Liver (tissue), 8 donors: ENCODE measurements at regions not wholly inside any gene's neighbourhood (a gene's known extent, or its start where the extent isn't known, plus 50 kb on each side); places are given as distances from the start of the nearest gene placed in this dataset.

Experiments used
- DNase-seq: peaks from one replicate; pipeline ENCODE4 v3.0.0-alpha.2; 2017; ENCODE audit warnings: low spot score
- H3K27ac ChIP-seq, 2 donors: one replicate each; pipeline ENCODE4 v1.7.0; 2013; ENCODE audit warnings: inconsistent platforms in 2 of 2, low read length in 2 of 2, control low read depth in 1 of 2, low read depth in 1 of 2, mild to moderate bottlenecking in 1 of 2
- H3K27me3 ChIP-seq, 4 donors: one replicate each; pipeline versions ENCODE4 v1.6.1 to v1.7.0; 2013; ENCODE audit warnings: low read length in 3 of 4, inconsistent platforms in 1 of 4, mild to moderate bottlenecking in 1 of 4, moderate library complexity in 1 of 4; ENCODE audit not compliant: control insufficient read depth in 4 of 4, insufficient read depth in 4 of 4
- H3K36me3 ChIP-seq, 4 donors: one replicate each; pipeline versions ENCODE4 v1.6.1 to v1.7.0; 2013; ENCODE audit warnings: low read length in 3 of 4, mild to moderate bottlenecking in 3 of 4, low read depth in 1 of 4, moderate library complexity in 1 of 4; ENCODE audit not compliant: control insufficient read depth in 4 of 4, insufficient read depth in 3 of 4
- H3K4me1 ChIP-seq, 4 donors: one replicate each; pipeline versions ENCODE4 v1.6.1 to v1.7.0; 2013; ENCODE audit warnings: low read length in 3 of 4, mild to moderate bottlenecking in 3 of 4, moderate library complexity in 1 of 4; ENCODE audit not compliant: control insufficient read depth in 4 of 4, insufficient read depth in 4 of 4
- H3K4me3 ChIP-seq, 3 donors: one replicate each; pipeline versions ENCODE4 v1.6.1 to v1.7.0; 2013; ENCODE audit warnings: low read length in 3 of 3, control low read depth in 1 of 3, low read depth in 1 of 3, mild to moderate bottlenecking in 1 of 3
- H3K9ac ChIP-seq, 2 donors: one replicate each; pipeline ENCODE4 v1.7.0; 2013; ENCODE audit warnings: low read length in 2 of 2, mild to moderate bottlenecking in 2 of 2, moderate library complexity in 2 of 2, control low read depth in 1 of 2, low read depth in 1 of 2
- H3K9me3 ChIP-seq, 4 donors: one replicate each; pipeline versions ENCODE4 v1.6.1 to v1.7.0; 2013; ENCODE audit warnings: low read length in 3 of 4; ENCODE audit not compliant: control insufficient read depth in 4 of 4
- CTCF ChIP-seq: fragments of 150-350 bp; IDR thresholded peaks from 2 replicates; pipeline ENCODE4 v1.5.1; 2017; ENCODE audit warnings: improper control_type of control experiment, low read depth, low read length; ENCODE audit not compliant: missing input control
- EGR1 ChIP-seq, 2 donors: IDR thresholded peaks; 2 replicates each; pipeline ENCODE4 v1.6.1; 2016 to 2018; ENCODE audit warnings: antibody characterized with exemption in 2 of 2, low read depth in 2 of 2
- FOXA1 ChIP-seq: IDR thresholded peaks from 2 replicates; pipeline ENCODE4 v1.6.1; 2016; ENCODE audit warnings: antibody characterized with exemption
- FOXA2 ChIP-seq: IDR thresholded peaks from 2 replicates; pipeline ENCODE4 v1.6.1; 2016; ENCODE audit warnings: antibody characterized with exemption
- GABPA ChIP-seq, 2 donors: IDR thresholded peaks in 1 of 2; conservative IDR thresholded peaks in 1 of 2; 2 replicates each; pipeline ENCODE4 v1.6.1; 2016; ENCODE audit warnings: antibody characterized with exemption in 2 of 2, mild to moderate bottlenecking in 1 of 2, moderate library complexity in 1 of 2
- HNF4A ChIP-seq, 2 donors: conservative IDR thresholded peaks; 2 replicates each; pipeline ENCODE4 v1.6.1; 2016; ENCODE audit warnings: antibody characterized with exemption in 2 of 2, mild to moderate bottlenecking in 2 of 2
- HNF4G ChIP-seq: IDR thresholded peaks from 2 replicates; pipeline ENCODE4 v1.6.1; 2016; ENCODE audit warnings: antibody characterized with exemption
- JUND ChIP-seq, 2 donors: IDR thresholded peaks; 2 replicates each; pipeline ENCODE4 v1.6.1; 2016; ENCODE audit warnings: antibody characterized with exemption in 2 of 2
- MAX ChIP-seq: IDR thresholded peaks from 2 replicates; pipeline ENCODE4 v1.6.1; 2016; ENCODE audit warnings: antibody characterized with exemption
- NR2F2 ChIP-seq: IDR thresholded peaks from 2 replicates; pipeline ENCODE4 v1.6.1; 2016; ENCODE audit warnings: antibody characterized with exemption
- RAD21 ChIP-seq, 2 donors: IDR thresholded peaks; 2 replicates each; pipeline ENCODE4 v1.6.1; 2016; ENCODE audit warnings: antibody characterized with exemption in 2 of 2, mild to moderate bottlenecking in 2 of 2
- REST ChIP-seq: IDR thresholded peaks from 2 replicates; pipeline ENCODE4 v1.6.1; 2016; ENCODE audit warnings: antibody characterized with exemption, mild to moderate bottlenecking
- RXRA ChIP-seq, 2 donors: IDR thresholded peaks; 2 replicates each; pipeline ENCODE4 v1.6.1; 2017 to 2018; ENCODE audit warnings: antibody characterized with exemption in 2 of 2, mild to moderate bottlenecking in 1 of 2
- SP1 ChIP-seq: IDR thresholded peaks from 2 replicates; pipeline ENCODE4 v1.6.1; 2018; ENCODE audit warnings: antibody characterized with exemption, mild to moderate bottlenecking
- TAF1 ChIP-seq: conservative IDR thresholded peaks from 2 replicates; pipeline ENCODE4 v1.6.1; 2016; ENCODE audit warnings: antibody characterized with exemption, mild to moderate bottlenecking
- YY1 ChIP-seq: IDR thresholded peaks from 2 replicates; pipeline ENCODE4 v1.6.1; 2016; ENCODE audit warnings: antibody characterized with exemption, mild to moderate bottlenecking
- ZBTB33 ChIP-seq: IDR thresholded peaks from 2 replicates; pipeline ENCODE4 v1.6.1; 2016; ENCODE audit warnings: antibody characterized with exemption
- WGBS: extraction: QIAGEN DNeasy Blood & Tissue Kit; methylation state at CpG from one replicate; pipeline ENCODE4 v1.1.7; 2013; 5-methylcytosine and 5-hydroxymethylcytosine counted together
- donor health status: healthy.
- donor health status: healthy.
- donor health status: healthy.
- donor health status: healthy.
- donor health status: healthy.

GRCh38 chr12:67145692-67146091 is 123.5 kb upstream of the CAND1 start:
- H3K4me3 ChIP-seq, result no peak overlapping the region
- H3K9me3 ChIP-seq, result no peaks in the 10 kb centered on the region
- no peak for DNase-seq
- TF ChIP-seq REST (no peak), JUND (IDR thresholded peaks at IDR 0.05) (no peak), GABPA (IDR thresholded peaks at IDR 0.05 in 1 of 2, conservative IDR thresholded peaks at IDR 0.05 in 1 of 2) (no peak)
- no peak overlapping the region for H3K9ac ChIP-seq
- H3K27ac ChIP-seq, result no peak overlapping the region
- no peaks in the 10 kb centered on the region for H3K27me3 ChIP-seq
- H3K4me1 ChIP-seq, result no peaks in the 10 kb centered on the region
- no peaks in the 10 kb centered on the region for H3K36me3 ChIP-seq
- 73% methylated on average over 4 of the region's 4 CpGs for whole genome bisulfite sequencing

- Histone ChIP-seq H3K4me1 (no peaks in the 10 kb centered on the region), H3K27ac (no peak overlapping the region), H3K9ac (no peak overlapping the region), H3K9me3 (no peaks in the 10 kb centered on the region), H3K4me3 (no peak overlapping the region), H3K27me3 (no peaks in the 10 kb centered on the region), H3K36me3 (no peaks in the 10 kb centered on the region)
- WGBS, result 64% methylated on average over 1 of the region's 1 CpG
- no peak for TF ChIP-seq SP1
- TF ChIP-seq ZBTB33, result no peak
- TF ChIP-seq NR2F2, result no peak
- TF ChIP-seq RXRA (IDR thresholded peaks at IDR 0.05), result no peak
- TF ChIP-seq RAD21 (IDR thresholded peaks at IDR 0.05), result no peak
- no peak for TF ChIP-seq CTCF
- no peak for TF ChIP-seq GABPA (IDR thresholded peaks at IDR 0.05 in 1 of 2, conservative IDR thresholded peaks at IDR 0.05 in 1 of 2)
- no peak for TF ChIP-seq TAF1
- TF ChIP-seq MAX, result no peak
- no peak for TF ChIP-seq REST
- no peak for TF ChIP-seq JUND (IDR thresholded peaks at IDR 0.05)
- no peak for TF ChIP-seq YY1
- TF ChIP-seq HNF4G, result no peak
- TF ChIP-seq HNF4A (conservative IDR thresholded peaks at IDR 0.05), result no peak
- TF ChIP-seq FOXA2, result no peak
- TF ChIP-seq EGR1 (IDR thresholded peaks at IDR 0.05; ENCODE audit: low read depth in 2 of 2), result no peak
- TF ChIP-seq FOXA1, result no peak
- no peak for DNase-seq
Observed at GRCh38 chr12:67147030-67147429, 122.1 kb upstream of the CAND1 start.
